Mesenchymal stem cell (in vitro differentiated cells and primary cell): ENCODE measurements at regions not wholly inside any gene's neighbourhood (a gene's known extent, or its start where the extent isn't known, plus 50 kb on each side); places are given as distances from the start of the nearest gene placed in this dataset.
A peak's percentile ranks its signal among the peaks of the same experiment; 100 is the strongest.

Experiments used
- DNase-seq: peaks from one replicate; pipeline ENCODE4 v3.0.0-alpha.2; 2013
- H2AFZ ChIP-seq: one replicate; pipeline ENCODE4 v1.6.1; 2013; ENCODE audit warnings: low read depth, mild to moderate bottlenecking, control low read depth, inconsistent platforms, low read length, moderate library complexity
- H2AK5ac ChIP-seq: 2 replicates; pipeline ENCODE4 v1.6.1; 2013; ENCODE audit warnings: low read length, moderate library complexity, mild to moderate bottlenecking, inconsistent platforms; ENCODE audit not compliant: severe bottlenecking
- H2BK120ac ChIP-seq: one replicate; pipeline ENCODE4 v1.6.1; 2013; ENCODE audit warnings: low read depth, mild to moderate bottlenecking, inconsistent platforms, low read length, moderate library complexity
- H2BK12ac ChIP-seq, 2 experiments: one replicate each; pipeline ENCODE4 v1.6.1; 2013; ENCODE audit warnings: inconsistent platforms in 2 of 2, low read length in 2 of 2, mild to moderate bottlenecking in 2 of 2, moderate library complexity in 2 of 2, control low read depth in 1 of 2
- H2BK15ac ChIP-seq: one replicate; pipeline ENCODE4 v1.6.1; 2013; ENCODE audit warnings: mild to moderate bottlenecking, low read depth, inconsistent platforms; ENCODE audit not compliant: poor library complexity, severe bottlenecking
- H2BK5ac ChIP-seq: 2 replicates; pipeline ENCODE4 v1.6.1; 2013; ENCODE audit warnings: low read depth, mild to moderate bottlenecking, low read length, control low read depth, inconsistent platforms; ENCODE audit not compliant: poor library complexity, severe bottlenecking
- H3K14ac ChIP-seq, 2 experiments: one replicate each; pipeline ENCODE4 v1.6.1; 2013; ENCODE audit warnings: inconsistent platforms in 2 of 2, low read length in 2 of 2, control low read depth in 1 of 2, mild to moderate bottlenecking in 1 of 2, moderate library complexity in 1 of 2
- H3K18ac ChIP-seq, 2 experiments: one replicate each; pipeline ENCODE4 v1.6.1; 2013; ENCODE audit warnings: inconsistent platforms in 2 of 2, low read length in 2 of 2, control low read depth in 1 of 2, low read depth in 1 of 2, mild to moderate bottlenecking in 1 of 2
- H3K23ac ChIP-seq, 2 experiments: one replicate each; pipeline ENCODE4 v1.6.1; 2013; ENCODE audit warnings: inconsistent platforms in 2 of 2, low read length in 2 of 2, mild to moderate bottlenecking in 2 of 2, moderate library complexity in 2 of 2, control low read depth in 1 of 2
- H3K27ac ChIP-seq: 2 replicates; pipeline ENCODE4 v1.5.1; 2013; ENCODE audit warnings: mild to moderate bottlenecking, moderate library complexity, low read length, control low read depth, inconsistent platforms; ENCODE audit not compliant: poor library complexity, severe bottlenecking
- H3K27me3 ChIP-seq, 2 experiments: 2 replicates each; pipeline versions ENCODE4 v1.6.1 to v1.7.0; 2013; ENCODE audit warnings: low read length in 2 of 2, mild to moderate bottlenecking in 2 of 2, moderate library complexity in 2 of 2, control low read depth in 1 of 2, inconsistent platforms in 1 of 2; ENCODE audit not compliant: control insufficient read depth in 1 of 2, insufficient read depth in 1 of 2
- H3K36me3 ChIP-seq, 2 experiments: 2 replicates each; pipeline versions ENCODE4 v1.6.1 to v1.7.0; 2013; ENCODE audit warnings: low read length in 2 of 2, control low read depth in 1 of 2, inconsistent platforms in 1 of 2, low read depth in 1 of 2, mild to moderate bottlenecking in 1 of 2; ENCODE audit not compliant: insufficient read depth in 2 of 2, control insufficient read depth in 1 of 2
- H3K4ac ChIP-seq, 2 experiments: one replicate each; pipeline ENCODE4 v1.6.1; 2013; ENCODE audit warnings: inconsistent platforms in 2 of 2, low read length in 2 of 2, mild to moderate bottlenecking in 2 of 2, moderate library complexity in 2 of 2, control low read depth in 1 of 2, low read depth in 1 of 2
- H3K4me1 ChIP-seq: 2 replicates; pipeline ENCODE4 v1.6.1; 2013; ENCODE audit warnings: low read depth, low read length, control low read depth; ENCODE audit not compliant: control insufficient read depth, insufficient read depth
- H3K4me2 ChIP-seq: 2 replicates; pipeline ENCODE4 v1.6.1; 2013; ENCODE audit warnings: low read length, mild to moderate bottlenecking, inconsistent platforms; ENCODE audit not compliant: poor library complexity, severe bottlenecking
- H3K4me3 ChIP-seq, 2 experiments: 2 replicates each; pipeline versions ENCODE4 v1.5.1 to v1.7.0; 2013; ENCODE audit warnings: low read length in 2 of 2, mild to moderate bottlenecking in 2 of 2, control low read depth in 1 of 2, low read depth in 1 of 2; ENCODE audit not compliant: insufficient read depth in 1 of 2
- H3K79me1 ChIP-seq: replicated peaks from 2 replicates; pipeline ENCODE4 v1.6.1; 2013; ENCODE audit warnings: mild to moderate bottlenecking, control low read depth, low read length, inconsistent platforms; ENCODE audit not compliant: poor library complexity, severe bottlenecking
- H3K9ac ChIP-seq: 2 replicates; pipeline ENCODE4 v1.7.0; 2013; ENCODE audit warnings: mild to moderate bottlenecking, low read length, moderate library complexity
- H3K9me3 ChIP-seq: 2 replicates; pipeline ENCODE4 v1.7.0; 2013; ENCODE audit warnings: mild to moderate bottlenecking, low read length; ENCODE audit not compliant: control insufficient read depth
- H4K8ac ChIP-seq: one replicate; pipeline ENCODE4 v1.6.1; 2013; ENCODE audit warnings: inconsistent platforms, mild to moderate bottlenecking, low read length, moderate library complexity
- H4K91ac ChIP-seq: one replicate; pipeline ENCODE4 v1.6.1; 2013; ENCODE audit warnings: mild to moderate bottlenecking, low read length, inconsistent platforms
- WGBS: methylation state at CpG from one replicate; pipeline ENCODE4 v1.1.7; 2013; ENCODE audit warnings: mixed read lengths; 5-methylcytosine and 5-hydroxymethylcytosine counted together

DNA sequence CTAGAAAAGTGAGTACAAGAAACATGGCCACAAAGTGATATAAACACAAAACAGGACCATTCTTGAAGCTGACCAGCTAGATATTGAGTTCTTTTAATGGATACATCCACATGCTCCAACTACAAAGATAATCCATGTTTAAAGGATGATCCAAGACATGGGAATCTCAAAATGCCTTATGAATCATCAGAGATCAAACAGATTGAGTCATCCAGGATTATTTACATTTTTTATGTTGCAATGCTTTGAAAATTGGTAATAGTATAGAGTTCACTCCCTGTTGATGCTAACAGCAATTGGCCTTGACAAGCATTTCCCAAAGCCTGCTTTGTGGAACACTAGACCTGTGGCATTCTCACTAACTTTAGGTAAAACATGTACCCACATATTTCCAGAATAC lies 293.0 kb upstream of the TBX3 start:
- H4K8ac ChIP-seq = no peak overlapping the region
- H3K79me1 ChIP-seq = no peaks in the 10 kb centered on the region
- no peak overlapping the region for H2AK5ac ChIP-seq
- no peak overlapping the region for H3K4me2 ChIP-seq
- no peak overlapping the region for H2BK12ac ChIP-seq
- H3K4me3 ChIP-seq = no peak overlapping the region
- no peak overlapping the region for H2BK120ac ChIP-seq
- H3K14ac ChIP-seq = no peak overlapping the region
- H3K4ac ChIP-seq = no peak overlapping the region
- no peak overlapping the region for H3K27ac ChIP-seq
- no peaks in the 10 kb centered on the region for H3K4me1 ChIP-seq
- H3K18ac ChIP-seq = no peak overlapping the region
- no peaks in the 10 kb centered on the region for H3K9me3 ChIP-seq
- no peaks in the 10 kb centered on the region for H3K27me3 ChIP-seq
- H2BK5ac ChIP-seq = no peak overlapping the region
- no peak overlapping the region for H4K91ac ChIP-seq
- H2BK15ac ChIP-seq = no peak overlapping the region
- H3K9ac ChIP-seq = no peak overlapping the region
- H3K23ac ChIP-seq = no peak overlapping the region
- DNase-seq = peak; percentile 68
- H3K36me3 ChIP-seq = no peaks in the 10 kb centered on the region
- no peak overlapping the region for H2AFZ ChIP-seq

DNA sequence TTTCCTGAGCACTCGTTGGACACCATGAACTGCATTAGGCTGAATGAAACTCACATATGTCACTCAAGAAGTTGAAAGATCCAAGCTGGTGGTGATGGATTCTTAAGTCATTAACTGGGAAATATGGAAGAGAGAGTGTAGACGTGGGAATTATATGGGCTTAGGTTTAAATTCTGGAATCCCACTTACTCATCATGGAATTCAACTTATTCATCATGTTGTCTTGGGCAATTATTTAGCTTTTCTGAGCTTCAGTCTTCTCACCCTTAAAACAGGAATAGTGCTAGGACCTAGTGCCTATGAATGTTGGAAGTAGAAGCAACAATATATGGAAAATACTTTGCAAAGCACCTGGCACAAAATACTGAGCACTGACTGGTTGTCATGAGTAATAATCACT lies 292.4 kb upstream of the TBX3 start:
- Histone ChIP-seq H3K4ac (no peak overlapping the region), H3K4me1 (no peaks in the 10 kb centered on the region), H2AK5ac (no peak overlapping the region), H3K9me3 (no peaks in the 10 kb centered on the region), H2BK12ac (no peak overlapping the region), H3K27ac (no peak overlapping the region), H3K23ac (no peak overlapping the region), H3K27me3 (no peaks in the 10 kb centered on the region), H4K8ac (no peak overlapping the region), H3K9ac (no peak overlapping the region), H3K36me3 (no peaks in the 10 kb centered on the region), H4K91ac (no peak overlapping the region), H2AFZ (no peak overlapping the region), H3K79me1 (no peaks in the 10 kb centered on the region), H3K4me3 (no peak overlapping the region), H2BK5ac (no peak overlapping the region), H2BK120ac (no peak overlapping the region), H2BK15ac (no peak overlapping the region), H3K14ac (no peak overlapping the region), H3K4me2 (no peak overlapping the region), H3K18ac (no peak overlapping the region)
- no peak for DNase-seq
- 100% methylated on average over 1 of the region's 2 CpGs for WGBS

GRCh38 chr12:114975640-114976310 lies 291.8 kb upstream of the TBX3 start:
- Histone ChIP-seq H2BK12ac (no peak overlapping the region), H3K9me3 (no peaks in the 10 kb centered on the region), H3K27ac (no peak overlapping the region), H2AK5ac (no peak overlapping the region), H3K14ac (no peak overlapping the region), H4K91ac (no peak overlapping the region), H3K4ac (no peak overlapping the region), H2BK5ac (no peak overlapping the region), H3K4me1 (no peaks in the 10 kb centered on the region), H4K8ac (no peak overlapping the region), H3K27me3 (no peaks in the 10 kb centered on the region), H3K23ac (no peak overlapping the region), H2BK120ac (no peak overlapping the region), H3K4me3 (no peak overlapping the region), H3K9ac (peak overlapping the region; percentile 47), H2AFZ (no peak overlapping the region), H3K36me3 (no peaks in the 10 kb centered on the region), H2BK15ac (no peak overlapping the region), H3K79me1 (no peaks in the 10 kb centered on the region), H3K18ac (no peak overlapping the region), H3K4me2 (no peak overlapping the region)
- WGBS = 100% methylated on average over 2 of the region's 4 CpGs
- DNase-seq = no peak

GRCh38 chr12:114974826-114975639 lies 291.1 kb upstream of the TBX3 start:
- Histone ChIP-seq H2BK12ac (no peak overlapping the region), H3K9me3 (no peaks in the 10 kb centered on the region), H2BK5ac (no peak overlapping the region), H2AFZ (no peak overlapping the region), H3K23ac (no peak overlapping the region), H3K4me2 (no peak overlapping the region), H3K18ac (no peak overlapping the region), H2AK5ac (no peak overlapping the region), H3K79me1 (no peaks in the 10 kb centered on the region), H4K8ac (no peak overlapping the region), H4K91ac (no peak overlapping the region), H3K36me3 (no peaks in the 10 kb centered on the region), H3K27ac (no peak overlapping the region), H3K4me1 (no peaks in the 10 kb centered on the region), H3K4ac (no peak overlapping the region), H3K27me3 (no peaks in the 10 kb centered on the region), H2BK120ac (no peak overlapping the region), H3K14ac (no peak overlapping the region), H2BK15ac (no peak overlapping the region), H3K4me3 (no peak overlapping the region), H3K9ac (peak overlapping the region; percentile 47)
- no peak for DNase-seq
- 92% methylated on average over 4 of the region's 6 CpGs for WGBS
